HEK293 (cell line): ENCODE measurements at regions not wholly inside any gene's neighbourhood (a gene's known extent, or its start where the extent isn't known, plus 50 kb on each side); places are given as distances from the start of the nearest gene placed in this dataset.

ENCODE experiments used
- CTCF ChIA-PET: fragments of 350-600 bp; formaldehyde crosslinking; extraction: SDS; loops from one replicate; lab custom pipeline; 2021; ENCODE audit warnings: antibody characterized with exemption; lab: Yijun Ruan, JAX
- POLR2A ChIA-PET: fragments of 300-600 bp; formaldehyde crosslinking; extraction: SDS; loops from one replicate; lab custom pipeline; 2020; ENCODE audit warnings: antibody characterized with exemption, inconsistent platforms; lab: Yijun Ruan, JAX
- H3K27ac ChIP-seq: fragments of 200-500 bp; sonication (Bioruptor generic); 2 replicates; pipeline ENCODE4 v1.5.1; 2014; ENCODE audit warnings: low read depth, low read length, control low read depth, inconsistent platforms; ENCODE audit errors: extremely low read depth
- H3K36me3 ChIP-seq, 2 experiments: fragments of 200-500 bp in 1 of 2; sonication (Bioruptor generic) in 1 of 2; 1 replicate in 1 of 2; 2 replicates in 1 of 2; pipeline ENCODE4 v1.5.1; 2014 to 2017; ENCODE audit warnings: inconsistent platforms in 2 of 2, low read length in 2 of 2; ENCODE audit not compliant: control insufficient read depth in 2 of 2, insufficient read depth in 1 of 2
- H3K4me1 ChIP-seq: fragments of 200-500 bp; sonication (Bioruptor generic); 2 replicates; pipeline ENCODE4 v1.5.1; 2014; ENCODE audit warnings: mild to moderate bottlenecking, low read length, inconsistent platforms; ENCODE audit not compliant: control insufficient read depth, insufficient read depth
- H3K4me3 ChIP-seq: 2 replicates; pipeline ENCODE4 v1.5.1; 2011; ENCODE audit warnings: low read depth, mild to moderate bottlenecking, control low read depth, low read length, moderate library complexity
- H3K9me3 ChIP-seq: fragments of 200-500 bp; sonication (Bioruptor generic); 2 replicates; pipeline ENCODE4 v1.5.1; 2014; ENCODE audit warnings: low read depth, low read length, inconsistent platforms; ENCODE audit not compliant: control insufficient read depth, insufficient read depth
- PRDM1 ChIP-seq: fragments of 450-650 bp; formaldehyde crosslinking; IDR thresholded peaks from 2 replicates; pipeline ENCODE4; 2016; ENCODE audit warnings: missing biosample characterization, missing genetic modification characterization
- SP7 ChIP-seq: fragments of 450-650 bp; formaldehyde crosslinking; IDR thresholded peaks from 2 replicates; pipeline ENCODE4 v1.5.1; 2016; ENCODE audit warnings: missing biosample characterization, missing genetic modification characterization
- ZBTB17 ChIP-seq: fragments of 450-650 bp; formaldehyde crosslinking; IDR thresholded peaks from 2 replicates; pipeline ENCODE4 v1.5.1; 2016; ENCODE audit warnings: missing biosample characterization, missing genetic modification characterization
- ZFP37 ChIP-seq: fragments of 450-650 bp; formaldehyde crosslinking; IDR thresholded peaks from 2 replicates; pipeline ENCODE4 v1.5.1; 2016; ENCODE audit warnings: missing biosample characterization, missing genetic modification characterization
- ZIC2 ChIP-seq: fragments of 450-650 bp; formaldehyde crosslinking; IDR thresholded peaks from 2 replicates; pipeline ENCODE4 v1.5.1; 2016; ENCODE audit warnings: missing biosample characterization, missing genetic modification characterization
- ZNF114 ChIP-seq: fragments of 450-650 bp; formaldehyde crosslinking; IDR thresholded peaks from 2 replicates; pipeline ENCODE4 v1.5.0; 2017; ENCODE audit warnings: missing biosample characterization, missing genetic modification characterization
- ZNF133 ChIP-seq: fragments of 450-650 bp; formaldehyde crosslinking; IDR thresholded peaks from 2 replicates; pipeline ENCODE4 v1.5.1; 2016; ENCODE audit warnings: missing biosample characterization, missing genetic modification characterization
- ZNF214 ChIP-seq: fragments of 450-650 bp; formaldehyde crosslinking; IDR thresholded peaks from 2 replicates; pipeline ENCODE4 v1.5.1; 2017; ENCODE audit warnings: missing biosample characterization, mild to moderate bottlenecking, missing genetic modification characterization, borderline replicate concordance
- ZNF23 ChIP-seq: fragments of 450-650 bp; formaldehyde crosslinking; IDR thresholded peaks from 2 replicates; pipeline ENCODE4 v1.5.1; 2016; ENCODE audit warnings: missing biosample characterization, missing genetic modification characterization, borderline replicate concordance
- ZNF558 ChIP-seq: fragments of 450-650 bp; formaldehyde crosslinking; IDR thresholded peaks from 2 replicates; pipeline ENCODE4 v1.5.1; 2016; ENCODE audit warnings: missing biosample characterization, missing genetic modification characterization
- ZNF621 ChIP-seq: fragments of 450-650 bp; formaldehyde crosslinking; IDR thresholded peaks from 2 replicates; pipeline ENCODE4 v1.5.1; 2017; ENCODE audit warnings: missing biosample characterization, missing genetic modification characterization
- ZNF76 ChIP-seq: fragments of 450-650 bp; formaldehyde crosslinking; IDR thresholded peaks from 2 replicates; pipeline ENCODE4; 2016; ENCODE audit warnings: low read depth, missing biosample characterization, missing genetic modification characterization, borderline replicate concordance
- ZNF768 ChIP-seq: fragments of 450-650 bp; formaldehyde crosslinking; IDR thresholded peaks from 2 replicates; pipeline ENCODE4 v1.5.1; 2018; ENCODE audit warnings: missing biosample characterization, mild to moderate bottlenecking, missing genetic modification characterization
- ZSCAN30 ChIP-seq: fragments of 450-650 bp; IDR thresholded peaks from 2 replicates; pipeline ENCODE4 v1.5.1; 2018; ENCODE audit warnings: missing biosample characterization, mild to moderate bottlenecking, missing genetic modification characterization, moderate library complexity
- TF ChIP-seq, protein P1 (sequence below): sonication (generic); formaldehyde crosslinking; IDR thresholded peaks from 2 replicates; pipeline ENCODE4 v1.8.1; 2022; ENCODE audit warnings: mild to moderate bottlenecking, moderate library complexity, missing genetic modification reagents
- TF ChIP-seq, protein P2 (sequence below): fragments of 450-650 bp; formaldehyde crosslinking; IDR thresholded peaks from 2 replicates; pipeline ENCODE4 v1.5.1; 2016; ENCODE audit warnings: missing biosample characterization, missing genetic modification characterization
- TF ChIP-seq, protein P3 (sequence below): fragments of 450-650 bp; formaldehyde crosslinking; IDR thresholded peaks from 2 replicates; pipeline ENCODE4 v1.5.0; 2017; ENCODE audit warnings: missing biosample characterization, missing genetic modification characterization, borderline replicate concordance
- TF ChIP-seq, protein P4 (sequence below): fragments of 450-650 bp; formaldehyde crosslinking; IDR thresholded peaks from 2 replicates; pipeline ENCODE4 v1.5.1; 2016; ENCODE audit warnings: missing biosample characterization, missing genetic modification characterization
- TF ChIP-seq, protein P5 (sequence below): fragments of 450-650 bp; formaldehyde crosslinking; IDR thresholded peaks from 2 replicates; pipeline ENCODE4 v1.5.1; 2016; ENCODE audit warnings: missing biosample characterization, missing genetic modification characterization

DNA sequence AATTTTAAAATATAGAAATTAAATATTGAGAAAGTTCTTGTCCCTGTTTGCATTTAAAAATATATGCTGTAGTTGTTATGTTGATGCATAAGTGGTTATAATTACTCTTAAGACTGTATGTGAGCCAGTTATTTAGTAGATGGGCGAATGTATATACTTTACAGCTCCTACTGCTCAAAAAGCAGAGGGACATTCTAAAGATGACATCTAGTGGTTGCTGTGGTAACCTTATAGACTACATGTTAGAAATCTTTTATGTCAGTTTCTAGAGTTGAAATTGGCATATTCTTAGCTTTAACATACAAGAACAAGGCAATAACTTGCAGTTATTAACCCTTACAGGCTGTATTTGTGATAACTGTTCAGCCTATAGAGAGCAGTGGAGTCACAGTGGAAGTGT is 160.5 kb downstream of the OLFM4 start:
- no peak overlapping the region for H3K27ac ChIP-seq
- no peaks in the 10 kb centered on the region for H3K9me3 ChIP-seq
- POLR2A ChIA-PET, result no interaction called here
- H3K4me3 ChIP-seq, result no peak overlapping the region
- no peaks in the 10 kb centered on the region for H3K4me1 ChIP-seq
- TF ChIP-seq ZNF214 (no peak), ZBTB17 (no peak), SP7 (no peak), ZFP37 (tag by site-specific recombination) (no peak), ZSCAN30 (tag by site-specific recombination) (no peak)
- TF ChIP-seq, protein P1, sequence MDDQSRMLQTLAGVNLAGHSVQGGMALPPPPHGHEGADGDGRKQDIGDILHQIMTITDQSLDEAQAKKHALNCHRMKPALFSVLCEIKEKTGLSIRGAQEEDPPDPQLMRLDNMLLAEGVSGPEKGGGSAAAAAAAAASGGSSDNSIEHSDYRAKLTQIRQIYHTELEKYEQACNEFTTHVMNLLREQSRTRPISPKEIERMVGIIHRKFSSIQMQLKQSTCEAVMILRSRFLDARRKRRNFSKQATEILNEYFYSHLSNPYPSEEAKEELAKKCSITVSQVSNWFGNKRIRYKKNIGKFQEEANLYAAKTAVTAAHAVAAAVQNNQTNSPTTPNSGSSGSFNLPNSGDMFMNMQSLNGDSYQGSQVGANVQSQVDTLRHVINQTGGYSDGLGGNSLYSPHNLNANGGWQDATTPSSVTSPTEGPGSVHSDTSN (CRISPR knock-in tag), result no peak
- TF ChIP-seq, protein P2, sequence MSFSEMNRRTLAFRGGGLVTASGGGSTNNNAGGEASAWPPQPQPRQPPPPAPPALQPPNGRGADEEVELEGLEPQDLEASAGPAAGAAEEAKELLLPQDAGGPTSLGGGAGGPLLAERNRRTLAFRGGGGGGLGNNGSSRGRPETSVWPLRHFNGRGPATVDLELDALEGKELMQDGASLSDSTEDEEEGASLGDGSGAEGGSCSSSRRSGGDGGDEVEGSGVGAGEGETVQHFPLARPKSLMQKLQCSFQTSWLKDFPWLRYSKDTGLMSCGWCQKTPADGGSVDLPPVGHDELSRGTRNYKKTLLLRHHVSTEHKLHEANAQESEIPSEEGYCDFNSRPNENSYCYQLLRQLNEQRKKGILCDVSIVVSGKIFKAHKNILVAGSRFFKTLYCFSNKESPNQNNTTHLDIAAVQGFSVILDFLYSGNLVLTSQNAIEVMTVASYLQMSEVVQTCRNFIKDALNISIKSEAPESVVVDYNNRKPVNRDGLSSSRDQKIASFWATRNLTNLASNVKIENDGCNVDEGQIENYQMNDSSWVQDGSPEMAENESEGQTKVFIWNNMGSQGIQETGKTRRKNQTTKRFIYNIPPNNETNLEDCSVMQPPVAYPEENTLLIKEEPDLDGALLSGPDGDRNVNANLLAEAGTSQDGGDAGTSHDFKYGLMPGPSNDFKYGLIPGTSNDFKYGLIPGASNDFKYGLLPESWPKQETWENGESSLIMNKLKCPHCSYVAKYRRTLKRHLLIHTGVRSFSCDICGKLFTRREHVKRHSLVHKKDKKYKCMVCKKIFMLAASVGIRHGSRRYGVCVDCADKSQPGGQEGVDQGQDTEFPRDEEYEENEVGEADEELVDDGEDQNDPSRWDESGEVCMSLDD (tag by site-specific recombination), result no peak
- TF ChIP-seq, protein P3, sequence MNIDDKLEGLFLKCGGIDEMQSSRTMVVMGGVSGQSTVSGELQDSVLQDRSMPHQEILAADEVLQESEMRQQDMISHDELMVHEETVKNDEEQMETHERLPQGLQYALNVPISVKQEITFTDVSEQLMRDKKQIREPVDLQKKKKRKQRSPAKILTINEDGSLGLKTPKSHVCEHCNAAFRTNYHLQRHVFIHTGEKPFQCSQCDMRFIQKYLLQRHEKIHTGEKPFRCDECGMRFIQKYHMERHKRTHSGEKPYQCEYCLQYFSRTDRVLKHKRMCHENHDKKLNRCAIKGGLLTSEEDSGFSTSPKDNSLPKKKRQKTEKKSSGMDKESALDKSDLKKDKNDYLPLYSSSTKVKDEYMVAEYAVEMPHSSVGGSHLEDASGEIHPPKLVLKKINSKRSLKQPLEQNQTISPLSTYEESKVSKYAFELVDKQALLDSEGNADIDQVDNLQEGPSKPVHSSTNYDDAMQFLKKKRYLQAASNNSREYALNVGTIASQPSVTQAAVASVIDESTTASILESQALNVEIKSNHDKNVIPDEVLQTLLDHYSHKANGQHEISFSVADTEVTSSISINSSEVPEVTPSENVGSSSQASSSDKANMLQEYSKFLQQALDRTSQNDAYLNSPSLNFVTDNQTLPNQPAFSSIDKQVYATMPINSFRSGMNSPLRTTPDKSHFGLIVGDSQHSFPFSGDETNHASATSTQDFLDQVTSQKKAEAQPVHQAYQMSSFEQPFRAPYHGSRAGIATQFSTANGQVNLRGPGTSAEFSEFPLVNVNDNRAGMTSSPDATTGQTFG (tag by site-specific recombination), result no peak
- CTCF ChIA-PET, result interaction anchor here (0.7 to 1.6 kb wide), 4 partner anchors 12 to 578 kb away, joined by 3 to 5 read pairs (median 4); no protein-coding TSS in a partner anchor
- no peaks in the 10 kb centered on the region for H3K36me3 ChIP-seq

DNA sequence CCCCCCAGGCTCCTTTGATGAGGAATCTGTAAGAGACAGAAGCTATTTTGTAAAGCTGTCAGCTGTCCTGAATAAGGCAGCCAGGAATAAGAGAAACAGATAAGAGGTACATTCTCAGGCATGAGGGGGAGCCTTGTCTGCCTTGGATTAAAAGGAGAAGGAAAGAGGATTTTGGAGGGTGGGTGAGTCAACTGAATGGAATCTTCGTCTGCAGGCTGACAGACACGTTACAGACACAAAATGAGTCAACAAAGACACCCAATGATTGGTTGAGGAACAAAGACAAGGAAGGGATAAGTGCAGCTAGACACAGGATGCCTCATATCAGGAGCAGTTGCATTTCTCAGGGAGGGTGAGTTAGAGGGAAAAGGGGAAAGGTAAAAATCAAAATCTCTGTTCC is 162.5 kb downstream of the OLFM4 start:
- H3K36me3 ChIP-seq, result no peaks in the 10 kb centered on the region
- ChIA-PET POLR2A (no interaction called here), CTCF (interaction anchor here (0.9 to 2.1 kb wide), 2 partner anchors 39 to 382 kb away, joined by 4 read pairs; no protein-coding TSS in a partner anchor)
- H3K4me1 ChIP-seq, result no peaks in the 10 kb centered on the region
- H3K27ac ChIP-seq, result no peak overlapping the region
- TF ChIP-seq ZNF76 (tag by site-specific recombination) (no peak), PRDM1 (tag by site-specific recombination) (peak; percentile 23; the same call in 1 of the 2 replicates), ZNF114 (tag by site-specific recombination) (no peak), ZNF558 (tag by site-specific recombination) (no peak), ZBTB17 (0 out of 2 replicates have a peak, but pooled peaks have one; percentile 17), ZNF621 (tag by site-specific recombination) (no peak), ZFP37 (tag by site-specific recombination) (0 out of 2 replicates have a peak, but pooled peaks have one; percentile 38), ZNF23 (tag by site-specific recombination) (no peak), ZNF768 (tag by site-specific recombination) (no peak), ZIC2 (tag by site-specific recombination) (no peak), ZNF133 (tag by site-specific recombination) (no peak)
- TF ChIP-seq, protein P4, sequence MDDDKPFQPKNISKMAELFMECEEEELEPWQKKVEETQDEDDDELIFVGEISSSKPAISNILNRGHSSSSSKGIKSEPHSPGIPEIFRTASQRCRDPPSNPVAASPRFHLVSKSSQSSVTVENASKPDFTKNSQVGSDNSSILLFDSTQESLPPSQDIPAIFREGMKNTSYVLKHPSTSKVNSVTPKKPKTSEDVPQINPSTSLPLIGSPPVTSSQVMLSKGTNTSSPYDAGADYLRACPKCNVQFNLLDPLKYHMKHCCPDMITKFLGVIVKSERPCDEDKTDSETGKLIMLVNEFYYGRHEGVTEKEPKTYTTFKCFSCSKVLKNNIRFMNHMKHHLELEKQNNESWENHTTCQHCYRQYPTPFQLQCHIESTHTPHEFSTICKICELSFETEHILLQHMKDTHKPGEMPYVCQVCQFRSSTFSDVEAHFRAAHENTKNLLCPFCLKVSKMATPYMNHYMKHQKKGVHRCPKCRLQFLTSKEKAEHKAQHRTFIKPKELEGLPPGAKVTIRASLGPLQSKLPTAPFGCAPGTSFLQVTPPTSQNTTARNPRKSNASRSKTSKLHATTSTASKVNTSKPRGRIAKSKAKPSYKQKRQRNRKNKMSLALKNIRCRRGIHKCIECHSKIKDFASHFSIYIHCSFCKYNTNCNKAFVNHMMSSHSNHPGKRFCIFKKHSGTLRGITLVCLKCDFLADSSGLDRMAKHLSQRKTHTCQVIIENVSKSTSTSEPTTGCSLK (tag by site-specific recombination), result no peak
- TF ChIP-seq, protein P5, sequence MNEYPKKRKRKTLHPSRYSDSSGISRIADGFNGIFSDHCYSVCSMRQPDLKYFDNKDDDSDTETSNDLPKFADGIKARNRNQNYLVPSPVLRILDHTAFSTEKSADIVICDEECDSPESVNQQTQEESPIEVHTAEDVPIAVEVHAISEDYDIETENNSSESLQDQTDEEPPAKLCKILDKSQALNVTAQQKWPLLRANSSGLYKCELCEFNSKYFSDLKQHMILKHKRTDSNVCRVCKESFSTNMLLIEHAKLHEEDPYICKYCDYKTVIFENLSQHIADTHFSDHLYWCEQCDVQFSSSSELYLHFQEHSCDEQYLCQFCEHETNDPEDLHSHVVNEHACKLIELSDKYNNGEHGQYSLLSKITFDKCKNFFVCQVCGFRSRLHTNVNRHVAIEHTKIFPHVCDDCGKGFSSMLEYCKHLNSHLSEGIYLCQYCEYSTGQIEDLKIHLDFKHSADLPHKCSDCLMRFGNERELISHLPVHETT (tag by site-specific recombination), result no peak
- H3K9me3 ChIP-seq, result no peaks in the 10 kb centered on the region
- no peak overlapping the region for H3K4me3 ChIP-seq
